ENCODE measurements at regions not wholly inside any gene's neighbourhood (a gene's known extent, or its start where the extent isn't known, plus 50 kb on each side); places are given as distances from the start of the nearest gene placed in this dataset.
A peak's percentile ranks its signal among the peaks of the same experiment; 100 is the strongest.
"Not testable (repeated sequence)": the region's sequence is repeated elsewhere in the genome, so short reads cannot be mapped to it uniquely, and the experiment has no call there.

- DNase-seq (ENCODE audit: low read depth in 2 of 2) = no peak
Measured at GRCh38 chr4:101670370-101670769, 120.2 kb upstream of the BANK1 start.

GRCh38 chr4:101669832-101670188 is 120.7 kb upstream of the BANK1 start:
- DNase-seq (ENCODE audit: low read depth in 2 of 2) = no peak

GRCh38 chr4:101669138-101669831 is 121.2 kb upstream of the BANK1 start:
- no peak for DNase-seq (ENCODE audit: low read depth in 2 of 2)

DNA sequence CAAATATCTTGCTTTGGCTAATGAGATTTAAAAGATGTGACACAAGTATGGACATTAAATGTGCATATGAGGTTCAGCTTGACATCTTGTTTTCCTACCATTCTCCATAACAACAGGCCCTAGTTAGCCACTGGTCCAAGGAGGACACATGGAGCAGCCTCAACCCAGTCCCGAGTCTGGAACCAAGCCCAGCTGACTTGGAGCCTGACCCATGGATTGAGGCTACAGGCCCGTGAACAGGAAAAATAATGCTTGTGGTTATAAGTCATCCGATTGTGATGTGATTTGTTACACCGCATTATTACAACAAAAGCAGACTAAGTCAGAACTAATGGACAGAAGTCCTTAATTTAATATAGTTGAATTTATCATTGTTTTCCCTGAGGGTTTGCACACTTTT is 123.2 kb upstream of the BANK1 start:
- no peak for DNase-seq (ENCODE audit: low read depth in 2 of 2)

DNA sequence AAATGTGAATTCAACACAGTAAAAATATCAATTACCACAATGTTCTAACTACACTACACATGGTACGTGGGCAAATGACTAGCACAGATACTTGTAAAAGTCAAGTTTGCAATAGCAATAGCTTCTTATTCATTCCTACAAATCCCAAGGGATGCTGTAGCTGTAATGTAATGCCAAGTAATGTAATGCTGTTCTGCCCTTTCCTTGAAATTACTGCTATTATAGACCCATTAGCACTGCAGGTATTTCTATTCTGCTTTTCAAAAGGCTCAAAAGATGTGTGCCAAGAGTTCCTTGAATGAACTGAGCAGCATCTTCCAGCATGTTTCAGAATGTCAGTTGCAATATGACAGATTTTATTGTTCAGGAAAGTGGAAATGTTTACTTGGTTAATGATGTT is 129.9 kb upstream of the BANK1 start:
- DNase-seq (ENCODE audit: low read depth in 2 of 2) = no peak

- DNase-seq (ENCODE audit: low read depth in 2 of 2) = no peak
Measured at GRCh38 chr4:101655857-101656256, 134.7 kb upstream of the BANK1 start.

DNA sequence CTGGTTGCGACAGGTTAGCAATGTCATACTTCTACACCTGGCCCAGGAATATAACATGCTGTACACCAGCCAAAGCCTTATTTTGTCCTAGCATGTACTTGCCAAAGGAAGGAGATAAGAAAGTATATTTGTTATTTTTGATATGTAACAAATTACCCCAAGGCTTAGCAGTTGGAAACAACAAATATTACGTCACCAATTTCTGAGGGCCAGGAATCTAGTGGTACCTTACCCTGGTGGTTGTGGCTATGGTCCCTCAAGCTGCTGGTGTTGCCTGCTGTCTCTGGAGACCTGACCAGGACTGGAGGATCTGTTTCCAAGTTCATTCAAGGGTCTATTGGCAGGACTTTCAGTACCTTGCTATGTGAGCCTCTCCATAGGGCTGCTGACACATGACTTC is 135.5 kb upstream of the BANK1 start:
- no peak for DNase-seq (ENCODE audit: low read depth in 2 of 2)

DNA sequence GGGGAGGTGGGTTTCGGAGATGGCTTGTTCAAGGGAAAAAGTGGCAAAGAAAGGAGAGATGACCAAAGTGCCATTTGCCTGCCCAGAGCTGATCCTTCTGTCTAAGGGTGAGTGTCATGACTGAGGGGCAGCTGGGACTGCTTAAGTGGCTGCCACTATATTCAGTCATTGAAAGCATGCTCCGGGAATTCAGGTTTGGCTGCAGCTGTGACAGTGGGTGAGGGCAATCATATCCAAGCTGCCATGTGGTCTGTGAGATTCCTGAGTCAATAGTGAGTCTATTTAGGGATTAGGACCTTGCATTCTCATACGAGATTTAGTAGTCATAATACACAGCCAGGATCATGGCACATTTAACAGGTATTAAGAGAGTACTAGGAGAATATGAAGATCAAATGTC is 138.8 kb upstream of the BANK1 start:
- no peak for DNase-seq (ENCODE audit: low read depth in 2 of 2)

DNA sequence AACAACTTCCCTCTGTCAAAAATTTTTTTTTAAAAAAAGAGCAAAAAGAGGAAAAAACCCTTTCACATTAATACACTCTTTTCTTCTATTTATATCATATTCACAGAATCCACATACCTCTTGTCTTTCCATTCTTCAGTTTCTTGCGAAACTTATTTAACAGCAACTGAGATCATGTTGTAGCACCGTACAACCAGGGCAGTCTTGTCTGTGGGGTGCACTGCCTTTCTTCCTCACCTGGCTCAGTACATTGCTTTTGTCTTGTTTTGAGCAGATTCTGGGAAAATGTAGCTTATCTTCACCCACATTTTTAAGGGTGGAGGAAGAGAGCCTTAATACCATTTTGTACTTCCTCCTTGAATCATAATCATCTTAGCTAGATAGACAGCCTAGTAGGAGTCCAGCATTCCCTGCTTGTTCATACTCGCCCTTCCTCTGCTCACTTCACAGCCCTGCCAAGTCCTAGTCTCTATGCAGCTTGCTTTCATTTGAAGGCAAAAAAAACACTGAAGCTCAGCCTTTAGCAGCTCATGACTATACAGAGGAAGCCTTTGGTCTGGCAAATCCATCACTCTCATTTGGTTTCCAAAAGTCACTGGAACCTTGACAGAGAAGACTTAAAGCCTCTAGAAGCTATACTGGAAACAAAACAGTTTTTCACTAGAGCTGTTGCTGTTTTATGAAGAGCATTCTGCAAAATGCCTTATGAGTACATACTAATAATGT is 140.6 kb upstream of the BANK1 start:
- DNase-seq (ENCODE audit: low read depth in 2 of 2) = no peak

GRCh38 chr4:101647710-101648034 is 142.9 kb upstream of the BANK1 start:
- no peak for DNase-seq (ENCODE audit: low read depth in 2 of 2)

GRCh38 chr4:101644516-101644915 is 146.0 kb upstream of the BANK1 start:
- no peak for DNase-seq (ENCODE audit: low read depth in 2 of 2)

DNA sequence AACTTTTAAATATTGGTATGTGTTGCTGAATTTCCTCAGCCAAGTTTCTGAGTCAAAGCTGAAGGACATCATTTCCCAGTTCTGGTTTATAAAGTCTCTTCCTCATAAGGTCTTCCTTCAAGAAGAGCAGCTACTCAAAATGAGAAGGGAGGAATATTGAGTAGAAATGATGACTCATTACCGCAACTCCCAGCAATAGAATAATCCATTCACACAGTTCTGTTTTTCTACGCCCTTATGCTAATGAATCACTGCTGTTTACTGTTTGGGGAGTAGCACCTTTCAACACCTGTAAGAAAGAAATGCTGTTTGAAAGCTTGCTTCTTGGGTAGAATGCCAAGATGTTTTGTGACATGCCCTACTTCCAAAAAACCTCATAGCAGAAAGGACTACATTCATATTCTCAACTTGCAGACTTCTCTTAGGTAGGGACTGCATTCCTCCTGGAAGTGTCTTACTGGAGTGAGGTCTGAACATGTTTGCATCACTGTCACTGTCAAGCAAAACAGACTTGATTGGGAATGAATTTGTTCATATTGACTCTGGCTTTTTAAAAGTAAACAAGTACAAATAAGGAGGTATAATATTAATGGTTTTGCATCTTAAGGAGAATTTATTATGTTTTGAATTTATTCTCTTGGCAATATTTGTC is 147.2 kb upstream of the BANK1 start:
- DNase-seq (ENCODE audit: low read depth in 2 of 2) = no peak

- not testable (repeated sequence) for DNase-seq (ENCODE audit: low read depth in 2 of 2)
Measured at GRCh38 chr4:101632766-101633165, 157.8 kb upstream of the BANK1 start.

GRCh38 chr4:101630319-101630986 is 160.1 kb upstream of the BANK1 start:
- no peak for DNase-seq (ENCODE audit: low read depth in 2 of 2)

DNA sequence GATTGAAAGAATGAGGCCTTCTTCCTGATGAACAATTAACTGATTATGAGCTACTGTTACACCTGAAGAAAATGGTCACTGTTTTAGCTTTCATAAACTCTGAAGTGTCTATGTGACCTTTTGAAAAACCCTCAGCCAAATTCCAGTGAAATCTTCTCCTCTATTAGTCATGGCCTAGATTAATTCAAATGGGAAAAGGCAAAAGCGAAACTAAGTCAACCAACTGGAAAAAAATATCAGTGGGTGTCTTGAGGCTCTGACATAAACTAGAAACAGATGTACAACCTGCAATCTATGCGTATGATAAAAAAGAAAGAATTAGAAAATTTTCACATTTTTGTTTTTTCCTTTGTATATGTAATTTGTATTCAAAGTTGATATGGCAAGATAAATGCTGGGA is 169.4 kb upstream of the BANK1 start:
- DNase-seq (ENCODE audit: low read depth in 2 of 2) = no peak

DNA sequence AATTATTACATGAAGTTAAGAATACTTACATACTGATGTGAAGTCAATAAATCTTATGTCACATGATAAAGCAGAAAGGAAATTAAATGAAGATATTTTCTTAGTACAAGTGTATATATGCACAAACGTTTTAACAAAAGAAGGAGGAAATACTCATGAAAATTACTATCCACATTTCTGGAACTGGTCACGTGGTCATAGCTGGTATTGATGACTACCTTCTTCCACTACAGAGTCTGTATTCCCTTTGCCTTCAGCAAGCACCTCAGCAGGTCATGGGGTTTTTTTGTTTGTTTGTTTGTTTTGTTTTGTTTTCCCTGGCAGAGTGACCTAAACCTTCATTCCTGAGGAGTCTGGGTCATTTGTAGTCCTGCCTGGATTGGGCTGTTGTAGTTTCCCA is 174.9 kb upstream of the BANK1 start:
- DNase-seq (ENCODE audit: low read depth in 2 of 2) = no peak

DNA sequence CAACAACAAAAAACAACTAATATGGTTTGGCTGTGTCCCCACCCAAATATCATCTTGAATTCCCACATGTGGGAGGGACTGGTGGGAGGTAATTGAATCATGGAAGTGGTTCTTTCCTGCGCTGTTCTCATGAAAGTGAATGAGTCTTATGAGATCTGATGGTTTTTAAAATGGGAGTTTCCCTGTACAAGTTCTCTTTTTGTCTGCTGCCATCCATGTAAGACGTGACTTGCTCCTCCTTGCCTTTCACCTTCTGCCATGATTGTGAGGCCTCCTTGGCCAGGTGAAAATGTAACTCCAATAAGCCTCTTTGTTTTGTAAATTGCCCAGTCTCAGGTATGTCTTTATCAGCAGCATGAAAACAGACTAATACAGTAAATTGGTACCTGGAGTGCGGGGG is 183.5 kb upstream of the BANK1 start:
- not testable (repeated sequence) for DNase-seq (ENCODE audit: low read depth in 2 of 2)

GRCh38 chr4:101604976-101605375 is 185.6 kb upstream of the BANK1 start:
- no peak for DNase-seq (ENCODE audit: low read depth in 2 of 2)

DNA sequence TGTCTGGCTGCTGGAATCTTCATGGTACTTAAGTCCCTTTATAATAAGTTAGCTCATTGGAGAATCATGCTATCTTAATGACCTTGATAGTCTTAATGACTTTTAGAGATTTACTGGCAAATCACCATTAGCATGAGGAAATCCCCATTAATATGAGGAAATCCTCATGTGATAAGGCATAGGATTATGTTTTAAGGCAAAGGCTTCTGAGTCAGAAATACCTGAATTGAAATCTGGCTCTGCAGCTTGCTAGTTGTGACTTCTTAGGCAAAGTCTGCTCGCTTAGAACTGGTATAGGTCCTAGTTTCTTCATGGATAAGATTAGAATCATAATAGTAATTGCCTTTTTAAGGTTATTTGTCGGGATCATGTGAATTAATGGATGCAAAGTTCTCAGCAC is 190.2 kb upstream of the BANK1 start:
- no peak for DNase-seq (ENCODE audit: low read depth in 2 of 2)

DNA sequence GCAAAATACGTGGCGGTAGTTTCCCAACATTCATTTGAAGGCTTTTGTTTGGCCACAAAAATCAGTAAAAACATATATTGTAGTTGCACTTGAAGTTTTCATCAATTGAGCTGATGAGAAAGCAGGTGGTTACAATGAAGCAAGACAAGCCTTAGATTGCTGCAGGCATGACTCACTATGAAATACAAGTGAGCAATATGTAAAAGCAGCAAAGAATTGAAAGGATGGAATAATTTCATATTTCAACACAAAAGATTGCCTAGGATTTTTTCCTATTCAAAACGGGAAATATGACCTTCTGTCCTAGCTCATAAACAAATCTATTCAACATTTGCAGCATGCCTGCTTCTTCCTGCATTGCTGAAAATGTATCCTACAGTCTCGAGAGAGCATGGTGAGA is 190.9 kb upstream of the BANK1 start:
- DNase-seq (ENCODE audit: low read depth in 2 of 2) = no peak

GRCh38 chr4:101596781-101597552 is 193.6 kb upstream of the BANK1 start:
- DNase-seq (ENCODE audit: low read depth in 2 of 2) = peak in 1 of 2 donors; percentile 11

- DNase-seq (ENCODE audit: low read depth in 2 of 2) = no peak
Measured at GRCh38 chr4:101594588-101594987, 195.9 kb upstream of the BANK1 start.

Measured in stimulated activated CD8-positive, alpha-beta memory T cell treated with anti-CD3 and anti-CD28 coated beads, Interleukin-2, amount 100 ng/mL, for 1 hour (primary cell).